Type B pancreatic cell (in vitro differentiated cells): ENCODE measurements at regions not wholly inside any gene's neighbourhood (a gene's known extent, or its start where the extent isn't known, plus 50 kb on each side); places are given as distances from the start of the nearest gene placed in this dataset.

Experiments
- DNase-seq: peaks from one replicate; pipeline ENCODE4 v3.0.0; 2021; ENCODE audit warnings: mixed read lengths; ENCODE audit not compliant: unreplicated experiment; ENCODE audit errors: extremely low spot score
- H3K27ac Mint-ChIP-seq: 2 replicates; pipeline ENCODE4 v1.8.0; 2021; ENCODE audit warnings: mild to moderate bottlenecking, mixed read lengths
- H3K27me3 Mint-ChIP-seq: 2 replicates; pipeline ENCODE4 v1.8.0; 2021; ENCODE audit warnings: mixed read lengths
- H3K36me3 Mint-ChIP-seq: 2 replicates; pipeline ENCODE4 v1.8.0; 2021; ENCODE audit warnings: mixed read lengths
- H3K4me1 Mint-ChIP-seq: one replicate; pipeline ENCODE4 v1.8.0; 2021; ENCODE audit warnings: mixed read lengths; ENCODE audit not compliant: unreplicated experiment
- H3K4me3 Mint-ChIP-seq: 2 replicates; pipeline ENCODE4 v1.8.0; 2021; ENCODE audit warnings: mild to moderate bottlenecking, mixed read lengths
- H3K9me3 Mint-ChIP-seq: 2 replicates; pipeline ENCODE4 v1.8.0; 2021; ENCODE audit warnings: mixed read lengths
- CTCF ChIP-seq: fragments of 200-600 bp; sonication (generic); conservative IDR thresholded peaks from 2 replicates; pipeline ENCODE4 v1.5.0; 2021; ENCODE audit warnings: antibody characterized with exemption, mild to moderate bottlenecking

- Mint-ChIP-seq H3K27me3 (no peaks in the 10 kb centered on the region), H3K27ac (no peak overlapping the region), H3K36me3 (peaks cover 4% of the 10 kb centered on the region), H3K4me1 (peaks cover 7% of the 10 kb centered on the region), H3K4me3 (no peak overlapping the region), H3K9me3 (peaks cover 16% of the 10 kb centered on the region)
- no peak for DNase-seq
- no peak for TF ChIP-seq CTCF
Measured at GRCh38 chr10:3978761-3979160, 193.8 kb upstream of the KLF6 start.

DNA sequence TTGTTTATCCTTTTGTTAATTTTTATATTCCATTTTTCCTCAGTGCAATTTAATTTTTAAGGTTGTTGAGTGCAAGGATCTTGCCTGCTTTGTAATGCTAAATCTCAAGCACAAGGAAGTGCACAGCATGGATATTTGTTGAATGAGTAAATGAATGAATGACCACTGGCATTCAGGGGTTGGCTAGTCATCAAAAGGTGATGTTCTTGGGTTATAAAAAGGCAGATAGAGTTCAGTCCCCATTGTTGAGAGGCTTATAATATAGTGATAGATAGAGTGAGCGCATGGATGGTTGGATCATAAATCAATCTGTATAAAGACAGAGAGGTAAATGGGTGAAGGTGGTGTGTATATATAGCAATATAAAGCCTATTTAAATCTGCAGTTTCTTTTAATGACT is 193.2 kb upstream of the KLF6 start:
- peaks cover 4% of the 10 kb centered on the region for H3K36me3 Mint-ChIP-seq
- H3K9me3 Mint-ChIP-seq, result peaks cover 16% of the 10 kb centered on the region
- no peak overlapping the region for H3K4me3 Mint-ChIP-seq
- no peak overlapping the region for H3K27ac Mint-ChIP-seq
- TF ChIP-seq CTCF, result no peak
- peaks cover 7% of the 10 kb centered on the region for H3K4me1 Mint-ChIP-seq
- H3K27me3 Mint-ChIP-seq, result no peaks in the 10 kb centered on the region
- no peak for DNase-seq

DNA sequence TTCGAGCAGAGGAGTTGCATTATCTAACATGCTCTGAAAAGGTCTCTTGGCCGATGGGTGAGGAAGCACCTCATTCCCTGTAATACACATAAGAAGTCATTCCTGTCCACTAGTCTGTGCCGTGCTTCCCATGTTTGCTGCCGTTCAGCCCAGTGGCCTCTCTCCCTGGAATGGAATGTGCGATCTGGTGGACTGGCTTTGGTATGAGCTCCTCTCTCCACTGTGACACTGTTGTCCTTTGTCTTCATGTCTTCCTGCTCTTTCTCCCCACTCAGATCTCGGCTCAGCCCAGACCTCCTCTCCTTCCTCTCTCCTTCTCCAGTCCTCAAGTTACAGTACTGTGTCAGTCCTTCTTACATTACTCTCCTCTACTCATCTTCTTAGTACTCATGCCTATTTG is 192.8 kb upstream of the KLF6 start:
- no peak for DNase-seq
- no peak for TF ChIP-seq CTCF
- Mint-ChIP-seq H3K36me3 (peaks cover 4% of the 10 kb centered on the region), H3K4me3 (no peak overlapping the region), H3K9me3 (peaks cover 15% of the 10 kb centered on the region), H3K27ac (no peak overlapping the region), H3K4me1 (peaks cover 11% of the 10 kb centered on the region), H3K27me3 (no peaks in the 10 kb centered on the region)

DNA sequence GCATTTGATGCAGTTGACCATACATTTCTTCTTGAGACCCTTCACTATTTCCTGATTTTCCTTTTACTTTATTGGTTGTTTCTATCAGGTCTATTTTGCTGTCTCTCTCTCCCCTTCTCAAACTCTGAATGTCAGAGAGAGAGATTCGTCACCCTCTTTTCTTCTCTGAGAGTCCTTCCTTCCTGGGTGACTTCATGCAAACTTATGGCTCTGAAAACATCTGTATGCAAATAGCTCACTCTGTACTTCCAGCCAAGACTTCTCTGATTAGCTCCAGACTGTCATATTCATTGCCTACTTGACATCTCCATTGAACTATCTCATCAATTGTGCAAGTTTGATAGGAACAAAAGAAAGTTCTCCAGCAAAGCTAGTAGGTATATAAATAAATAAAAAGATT is 191.7 kb upstream of the KLF6 start:
- no peaks in the 10 kb centered on the region for H3K27me3 Mint-ChIP-seq
- peaks cover 4% of the 10 kb centered on the region for H3K36me3 Mint-ChIP-seq
- peaks cover 12% of the 10 kb centered on the region for H3K9me3 Mint-ChIP-seq

DNA sequence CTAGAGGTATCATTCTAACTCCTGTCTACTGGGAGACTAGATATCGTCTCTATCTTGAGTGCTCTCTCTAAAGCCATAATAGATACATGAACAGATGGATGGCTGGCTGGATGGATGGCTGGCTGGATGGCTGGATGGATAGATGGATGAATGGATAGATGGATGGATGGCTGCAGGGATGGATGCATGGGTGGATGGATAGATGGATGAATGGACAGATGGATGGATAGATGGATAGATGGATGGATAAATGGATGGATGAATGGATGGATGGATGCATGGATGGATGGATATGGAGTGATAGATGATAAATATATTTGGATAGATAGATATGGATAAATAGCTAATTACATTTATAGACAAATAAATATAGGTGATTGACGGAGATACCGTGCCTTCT is 191.2 kb upstream of the KLF6 start:
- Mint-ChIP-seq H3K27ac (no peak overlapping the region), H3K9me3 (peaks cover 12% of the 10 kb centered on the region), H3K4me1 (peaks cover 16% of the 10 kb centered on the region), H3K36me3 (peaks cover 4% of the 10 kb centered on the region), H3K27me3 (no peaks in the 10 kb centered on the region), H3K4me3 (no peak overlapping the region)
- no peak for TF ChIP-seq CTCF
- no peak for DNase-seq

More for the DNA sequence above, 191.7 kb upstream of the KLF6 start:
- H3K27ac Mint-ChIP-seq, result no peak overlapping the region
- H3K4me3 Mint-ChIP-seq, result no peak overlapping the region
- DNase-seq, result no peak
- TF ChIP-seq CTCF, result no peak
- H3K4me1 Mint-ChIP-seq, result peaks cover 16% of the 10 kb centered on the region

DNA sequence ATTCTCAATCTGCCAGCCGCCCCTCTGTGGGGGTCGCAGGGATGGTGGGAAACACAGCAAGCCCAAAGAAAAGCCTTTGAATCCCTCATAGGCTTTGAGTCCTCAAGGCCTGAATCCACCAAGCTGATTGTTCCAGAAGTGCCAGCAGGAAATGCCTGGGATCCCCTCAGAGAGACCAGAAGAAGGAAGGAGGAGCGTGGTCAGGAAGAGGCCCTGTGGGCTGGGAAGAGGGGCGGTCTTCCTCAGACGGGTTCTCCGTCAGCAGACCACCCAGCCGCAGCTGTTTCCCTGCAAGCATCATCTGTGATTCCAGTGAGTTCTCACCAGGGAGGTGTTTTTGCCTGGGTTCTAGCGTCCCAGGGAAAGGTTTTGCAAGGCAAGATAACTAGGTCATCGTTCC is 190.0 kb upstream of the KLF6 start:
- Mint-ChIP-seq H3K4me3 (no peak overlapping the region), H3K4me1 (peaks cover 16% of the 10 kb centered on the region), H3K9me3 (peaks cover 9% of the 10 kb centered on the region), H3K27me3 (no peaks in the 10 kb centered on the region), H3K27ac (no peak overlapping the region), H3K36me3 (peaks cover 4% of the 10 kb centered on the region)
- DNase-seq, result no peak
- TF ChIP-seq CTCF, result no peak
